Keratinocyte (primary cell): ENCODE measurements at regions not wholly inside any gene's neighbourhood (a gene's known extent, or its start where the extent isn't known, plus 50 kb on each side); places are given as distances from the start of the nearest gene placed in this dataset.

Source experiments
- CTCF ChIP-seq, 3 experiments: IDR thresholded peaks in 1 of 3; conservative IDR thresholded peaks in 1 of 3; optimal IDR thresholded peaks in 1 of 3; 2 replicates in 2 of 3; 3 replicates in 1 of 3; pipeline versions ENCODE3 to v1.5.1; 2011; ENCODE audit warnings: low read length in 3 of 3, mild to moderate bottlenecking in 3 of 3, moderate library complexity in 2 of 3, control low read depth in 1 of 3, inconsistent platforms in 1 of 3; ENCODE audit not compliant: insufficient read depth in 2 of 3; ENCODE audit errors: extremely low read depth in 1 of 3
- EZH2 ChIP-seq: IDR thresholded peaks from one replicate; pipeline ENCODE4 v1.6.1; 2012; ENCODE audit warnings: inconsistent platforms, mild to moderate bottlenecking, low read length, moderate library complexity

GRCh38 chr2:173419506-173419905, 64.8 kb downstream of the CDCA7 start:
- TF ChIP-seq CTCF (optimal IDR thresholded peaks at IDR 0.05 in 1 of 3, IDR thresholded peaks at IDR 0.05 in 1 of 3, conservative IDR thresholded peaks at IDR 0.05 in 1 of 3; ENCODE audit: extremely low read depth in 1 of 3, insufficient read depth in 2 of 3, low read length in 3 of 3) (no peak), EZH2 (no peak)
